Type B pancreatic cell (in vitro differentiated cells): ENCODE measurements at regions not wholly inside any gene's neighbourhood (a gene's known extent, or its start where the extent isn't known, plus 50 kb on each side); places are given as distances from the start of the nearest gene placed in this dataset.

ENCODE experiments used
- DNase-seq: peaks from one replicate; pipeline ENCODE4 v3.0.0; 2021; ENCODE audit warnings: mixed read lengths; ENCODE audit not compliant: unreplicated experiment; ENCODE audit errors: extremely low spot score
- H3K27ac Mint-ChIP-seq: 2 replicates; pipeline ENCODE4 v1.8.0; 2021; ENCODE audit warnings: mild to moderate bottlenecking, mixed read lengths
- H3K27me3 Mint-ChIP-seq: 2 replicates; pipeline ENCODE4 v1.8.0; 2021; ENCODE audit warnings: mixed read lengths
- H3K36me3 Mint-ChIP-seq: 2 replicates; pipeline ENCODE4 v1.8.0; 2021; ENCODE audit warnings: mixed read lengths
- H3K4me1 Mint-ChIP-seq: one replicate; pipeline ENCODE4 v1.8.0; 2021; ENCODE audit warnings: mixed read lengths; ENCODE audit not compliant: unreplicated experiment
- H3K4me3 Mint-ChIP-seq: 2 replicates; pipeline ENCODE4 v1.8.0; 2021; ENCODE audit warnings: mild to moderate bottlenecking, mixed read lengths
- H3K9me3 Mint-ChIP-seq: 2 replicates; pipeline ENCODE4 v1.8.0; 2021; ENCODE audit warnings: mixed read lengths
- CTCF ChIP-seq: fragments of 200-600 bp; sonication (generic); conservative IDR thresholded peaks from 2 replicates; pipeline ENCODE4 v1.5.0; 2021; ENCODE audit warnings: antibody characterized with exemption, mild to moderate bottlenecking

DNA sequence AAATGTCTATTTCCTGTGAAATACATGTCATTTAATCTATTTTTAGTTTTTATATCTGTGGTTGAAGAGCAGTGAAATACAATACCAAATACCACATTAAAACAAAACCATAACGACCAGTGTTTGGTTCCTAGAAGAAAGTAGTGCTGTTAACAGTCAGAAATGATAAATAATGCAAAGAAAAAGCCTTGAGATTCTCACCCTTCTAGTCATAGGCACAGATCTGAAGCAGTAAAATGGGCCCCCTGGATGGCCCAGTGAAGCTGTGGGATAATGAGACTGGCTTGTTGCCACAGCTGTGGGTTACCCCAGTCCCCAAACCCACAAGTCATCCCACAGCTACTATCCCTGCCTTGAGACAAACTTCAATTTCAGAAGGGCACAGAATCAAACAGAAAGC, 137.3 kb upstream of the RPL34 start:
- no peak for TF ChIP-seq CTCF
- Mint-ChIP-seq H3K9me3 (no peaks in the 10 kb centered on the region), H3K4me1 (no peaks in the 10 kb centered on the region), H3K4me3 (no peak overlapping the region), H3K27ac (no peak overlapping the region), H3K27me3 (peaks cover 1% of the 10 kb centered on the region), H3K36me3 (no peaks in the 10 kb centered on the region)
- DNase-seq: no peak

GRCh38 chr4:108480881-108481280, 139.5 kb upstream of the RPL34 start:
- Mint-ChIP-seq H3K36me3 (no peaks in the 10 kb centered on the region), H3K9me3 (no peaks in the 10 kb centered on the region), H3K27me3 (peaks cover 3% of the 10 kb centered on the region), H3K27ac (no peak overlapping the region), H3K4me3 (no peak overlapping the region), H3K4me1 (no peaks in the 10 kb centered on the region)
- TF ChIP-seq CTCF: no peak
- DNase-seq: no peak

- H3K27ac Mint-ChIP-seq: no peak overlapping the region
- no peak overlapping the region for H3K4me3 Mint-ChIP-seq
- TF ChIP-seq CTCF: no peak
- H3K27me3 Mint-ChIP-seq: peaks cover 3% of the 10 kb centered on the region
- no peak for DNase-seq
- no peaks in the 10 kb centered on the region for H3K36me3 Mint-ChIP-seq
- H3K9me3 Mint-ChIP-seq: no peaks in the 10 kb centered on the region
- H3K4me1 Mint-ChIP-seq: peaks cover 4% of the 10 kb centered on the region
Observed at GRCh38 chr4:108477527-108478108, 142.8 kb upstream of the RPL34 start.

DNA sequence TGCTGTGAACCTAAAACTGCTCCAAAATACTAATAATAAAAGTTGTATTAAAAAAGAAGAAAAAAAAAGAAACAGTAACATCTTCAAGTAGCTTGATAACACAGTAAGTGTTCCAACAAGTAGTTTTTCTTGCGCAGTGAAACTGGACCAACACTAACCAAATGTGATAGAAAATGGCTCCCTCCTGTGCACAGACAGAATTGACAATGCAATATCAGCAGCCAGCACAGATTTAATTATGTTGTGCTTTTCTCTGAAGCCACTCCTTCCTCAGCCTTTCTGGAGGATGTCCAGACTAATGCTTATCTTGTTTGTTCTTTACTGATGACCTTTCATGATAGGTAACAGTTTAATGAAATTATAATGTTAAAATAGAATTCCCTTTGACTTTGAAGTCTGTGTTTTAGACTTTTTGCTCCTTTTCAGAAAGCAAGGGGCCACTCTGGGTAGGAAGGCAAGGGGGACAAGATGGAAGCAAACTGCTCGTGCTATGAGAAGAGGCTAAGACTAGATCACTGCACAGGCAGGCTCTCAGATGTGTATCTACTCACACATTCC, 147.1 kb upstream of the RPL34 start:
- Mint-ChIP-seq H3K9me3 (no peaks in the 10 kb centered on the region), H3K27ac (no peak overlapping the region), H3K27me3 (peaks cover 3% of the 10 kb centered on the region), H3K4me1 (peaks cover 4% of the 10 kb centered on the region), H3K36me3 (no peaks in the 10 kb centered on the region), H3K4me3 (no peak overlapping the region)
- no peak for DNase-seq
- no peak for TF ChIP-seq CTCF

DNA sequence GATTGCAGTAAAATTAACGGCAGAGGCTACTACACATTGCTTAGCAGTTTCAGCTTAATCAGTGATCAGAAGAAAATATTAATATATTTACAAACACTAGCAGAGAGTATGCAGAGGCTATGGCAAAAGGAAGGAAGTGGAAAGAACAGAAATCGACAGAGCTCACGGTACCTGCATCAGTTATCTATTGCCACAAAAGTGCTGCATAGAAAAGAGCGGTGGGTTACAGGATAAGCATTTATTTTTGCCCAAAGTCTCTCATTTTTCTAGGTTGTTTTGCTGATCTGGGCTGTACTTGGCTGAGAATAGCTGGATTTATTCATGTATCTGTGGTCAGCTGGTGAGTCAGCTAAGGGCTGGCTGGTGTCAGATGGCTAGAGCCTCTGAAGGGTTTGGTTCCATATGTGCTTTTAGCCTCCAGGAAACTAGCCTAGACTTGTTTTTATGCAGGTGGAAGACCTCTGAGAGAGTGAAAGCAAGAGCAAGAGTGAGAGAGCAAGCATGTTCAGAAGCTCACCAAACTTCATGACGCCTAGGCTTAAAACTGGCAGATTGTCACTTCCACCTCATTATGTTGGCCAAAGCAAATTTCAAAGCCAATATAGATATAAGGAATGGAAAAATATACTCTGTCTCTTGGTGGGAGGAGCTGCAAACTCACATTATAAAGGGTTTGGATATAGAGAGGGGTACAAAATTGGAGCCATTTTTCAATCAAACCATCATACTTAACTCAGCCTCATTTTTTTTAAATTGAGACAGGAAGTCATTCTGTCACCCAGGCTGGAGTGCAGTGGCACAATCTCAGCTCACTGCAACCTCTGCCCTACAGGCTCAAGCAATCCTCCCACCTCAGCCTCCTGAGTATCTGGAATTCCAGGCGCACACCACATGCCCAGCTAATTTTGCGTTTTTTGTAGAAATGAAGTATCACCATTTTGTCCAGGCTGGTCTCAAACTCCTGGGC, 153.2 kb upstream of the RPL34 start:
- Mint-ChIP-seq H3K36me3 (no peaks in the 10 kb centered on the region), H3K27me3 (no peaks in the 10 kb centered on the region), H3K4me1 (peaks cover 5% of the 10 kb centered on the region), H3K27ac (no peak overlapping the region), H3K9me3 (no peaks in the 10 kb centered on the region), H3K4me3 (no peak overlapping the region)
- TF ChIP-seq CTCF: no peak
- no peak for DNase-seq
